OCI-LY3 (cell line): ENCODE measurements at regions not wholly inside any gene's neighbourhood (a gene's known extent, or its start where the extent isn't known, plus 50 kb on each side); places are given as distances from the start of the nearest gene placed in this dataset.

ENCODE experiments used
- H2AFZ ChIP-seq: fragments of 200-600, 300-600 bp; shearing (Covaris generic); 2 replicates; pipeline ENCODE4 v1.6.0; 2014; ENCODE audit warnings: antibody characterized with exemption, low read depth, low read length
- H3K27ac ChIP-seq: fragments of 200-600, 300-600 bp; sonication (generic); 2 replicates; pipeline ENCODE4 v1.5.1; 2014; ENCODE audit warnings: mild to moderate bottlenecking, low read length, moderate library complexity, mixed read lengths
- H3K27me3 ChIP-seq: fragments of 200-600, 300-600 bp; sonication (generic); 2 replicates; pipeline ENCODE4 v1.6.1; 2014; ENCODE audit warnings: low read depth, low read length, mixed read lengths
- H3K36me3 ChIP-seq: fragments of 200-600, 300-600 bp; sonication (generic); replicated peaks from 2 replicates; pipeline ENCODE3; 2014; ENCODE audit warnings: low read depth, low read length, mixed read lengths
- H3K4me1 ChIP-seq: fragments of 300-600, 200-600 bp; sonication (generic); 2 replicates; pipeline ENCODE4 v1.6.1; 2014; ENCODE audit warnings: low read length, mixed read lengths
- H3K4me2 ChIP-seq: fragments of 200-600, 300-600 bp; sonication (generic); 2 replicates; pipeline ENCODE4 v1.6.1; 2014; ENCODE audit warnings: low read length, mixed read lengths
- H3K4me3 ChIP-seq: fragments of 300-600, 200-600 bp; sonication (generic); 2 replicates; pipeline ENCODE4 v1.5.1; 2014; ENCODE audit warnings: antibody characterized with exemption, mild to moderate bottlenecking, low read length, moderate library complexity
- H3K79me2 ChIP-seq: fragments of 300-600, 200-600 bp; shearing (Covaris generic); 2 replicates; pipeline ENCODE4 v1.6.1; 2014; ENCODE audit warnings: mild to moderate bottlenecking, low read length, mixed read lengths
- H3K9ac ChIP-seq: fragments of 300-600, 200-600 bp; shearing (Covaris generic); 2 replicates; pipeline ENCODE4 v1.6.0; 2014; ENCODE audit warnings: mild to moderate bottlenecking, low read length, moderate library complexity
- H3K9me3 ChIP-seq: fragments of 200-600, 300-600 bp; shearing (Covaris generic); 2 replicates; pipeline ENCODE4 v1.6.1; 2014; ENCODE audit warnings: low read length, mixed read lengths; ENCODE audit not compliant: insufficient read depth
- H4K20me1 ChIP-seq: fragments of 200-600, 300-600 bp; sonication (generic); 2 replicates; pipeline ENCODE4 v1.6.1; 2016; ENCODE audit warnings: low read length, mixed read lengths; ENCODE audit not compliant: insufficient read depth
- CTCF ChIP-seq: fragments of 200-600, 300-600 bp; sonication (generic); IDR thresholded peaks from 2 replicates; pipeline ENCODE4 v1.5.1; 2014; ENCODE audit warnings: antibody characterized with exemption, low read length, low read depth
- EZH2phosphoT487 ChIP-seq: fragments of 200-600 bp; shearing (Covaris generic); IDR thresholded peaks from 2 replicates; pipeline ENCODE4 v1.6.1; 2018; ENCODE audit warnings: antibody characterized with exemption, mixed run types, low read depth

- TF ChIP-seq EZH2phosphoT487 (no peak), CTCF (no peak)
- no peaks in the 10 kb centered on the region for H3K36me3 ChIP-seq
- H3K4me1 ChIP-seq: peaks cover 14% of the 10 kb centered on the region
- no peaks in the 10 kb centered on the region for H3K27me3 ChIP-seq
- no peak overlapping the region for H3K4me2 ChIP-seq
- no peaks in the 10 kb centered on the region for H3K79me2 ChIP-seq
- H3K4me3 ChIP-seq: no peak overlapping the region
- no peak overlapping the region for H3K9ac ChIP-seq
- no peaks in the 10 kb centered on the region for H4K20me1 ChIP-seq
- no peak overlapping the region for H2AFZ ChIP-seq
- no peaks in the 10 kb centered on the region for H3K9me3 ChIP-seq
- no peak overlapping the region for H3K27ac ChIP-seq
Measured at GRCh38 chr10:91035650-91036292, 114.9 kb upstream of the ANKRD1 start.

- no peak overlapping the region for H3K4me2 ChIP-seq
- no peaks in the 10 kb centered on the region for H3K79me2 ChIP-seq
- peaks cover 14% of the 10 kb centered on the region for H3K4me1 ChIP-seq
- TF ChIP-seq CTCF (no peak), EZH2phosphoT487 (no peak)
- H3K27ac ChIP-seq: no peak overlapping the region
- no peak overlapping the region for H3K4me3 ChIP-seq
- H3K9me3 ChIP-seq: no peaks in the 10 kb centered on the region
- H4K20me1 ChIP-seq: no peaks in the 10 kb centered on the region
- H3K9ac ChIP-seq: no peak overlapping the region
- H3K36me3 ChIP-seq: no peaks in the 10 kb centered on the region
- no peaks in the 10 kb centered on the region for H3K27me3 ChIP-seq
- H2AFZ ChIP-seq: no peak overlapping the region
Measured at GRCh38 chr10:91036807-91037411, 116.0 kb upstream of the ANKRD1 start.

GRCh38 chr10:91038971-91039370 is 118.1 kb upstream of the ANKRD1 start:
- H3K27ac ChIP-seq: no peak overlapping the region
- peaks cover 13% of the 10 kb centered on the region for H3K4me1 ChIP-seq
- no peaks in the 10 kb centered on the region for H3K27me3 ChIP-seq
- no peak overlapping the region for H3K4me3 ChIP-seq
- no peak overlapping the region for H3K4me2 ChIP-seq
- no peaks in the 10 kb centered on the region for H4K20me1 ChIP-seq
- no peak overlapping the region for H2AFZ ChIP-seq
- no peaks in the 10 kb centered on the region for H3K79me2 ChIP-seq
- no peak overlapping the region for H3K9ac ChIP-seq
- no peak for TF ChIP-seq CTCF
- no peak for TF ChIP-seq EZH2phosphoT487
- no peaks in the 10 kb centered on the region for H3K36me3 ChIP-seq
- H3K9me3 ChIP-seq: no peaks in the 10 kb centered on the region

- H3K9ac ChIP-seq: no peak overlapping the region
- no peaks in the 10 kb centered on the region for H3K36me3 ChIP-seq
- no peak overlapping the region for H3K27ac ChIP-seq
- TF ChIP-seq CTCF: no peak
- no peak for TF ChIP-seq EZH2phosphoT487
- no peaks in the 10 kb centered on the region for H3K79me2 ChIP-seq
- no peaks in the 10 kb centered on the region for H3K4me1 ChIP-seq
- no peak overlapping the region for H3K4me2 ChIP-seq
- H3K4me3 ChIP-seq: no peak overlapping the region
- no peak overlapping the region for H2AFZ ChIP-seq
- no peaks in the 10 kb centered on the region for H3K9me3 ChIP-seq
- no peaks in the 10 kb centered on the region for H4K20me1 ChIP-seq
- no peaks in the 10 kb centered on the region for H3K27me3 ChIP-seq
Measured at GRCh38 chr10:91040343-91040742, 119.5 kb upstream of the ANKRD1 start.
